GM21381 (cell line): ENCODE measurements at regions not wholly inside any gene's neighbourhood (a gene's known extent, or its start where the extent isn't known, plus 50 kb on each side); places are given as distances from the start of the nearest gene placed in this dataset.

Experiments
- ATAC-seq: cut with Tn5 transposase; IDR thresholded peaks from one replicate; pipeline ENCODE4 v1.9.1; 2021; ENCODE audit warnings: mild to moderate bottlenecking, moderate library complexity; ENCODE audit not compliant: unreplicated experiment

DNA sequence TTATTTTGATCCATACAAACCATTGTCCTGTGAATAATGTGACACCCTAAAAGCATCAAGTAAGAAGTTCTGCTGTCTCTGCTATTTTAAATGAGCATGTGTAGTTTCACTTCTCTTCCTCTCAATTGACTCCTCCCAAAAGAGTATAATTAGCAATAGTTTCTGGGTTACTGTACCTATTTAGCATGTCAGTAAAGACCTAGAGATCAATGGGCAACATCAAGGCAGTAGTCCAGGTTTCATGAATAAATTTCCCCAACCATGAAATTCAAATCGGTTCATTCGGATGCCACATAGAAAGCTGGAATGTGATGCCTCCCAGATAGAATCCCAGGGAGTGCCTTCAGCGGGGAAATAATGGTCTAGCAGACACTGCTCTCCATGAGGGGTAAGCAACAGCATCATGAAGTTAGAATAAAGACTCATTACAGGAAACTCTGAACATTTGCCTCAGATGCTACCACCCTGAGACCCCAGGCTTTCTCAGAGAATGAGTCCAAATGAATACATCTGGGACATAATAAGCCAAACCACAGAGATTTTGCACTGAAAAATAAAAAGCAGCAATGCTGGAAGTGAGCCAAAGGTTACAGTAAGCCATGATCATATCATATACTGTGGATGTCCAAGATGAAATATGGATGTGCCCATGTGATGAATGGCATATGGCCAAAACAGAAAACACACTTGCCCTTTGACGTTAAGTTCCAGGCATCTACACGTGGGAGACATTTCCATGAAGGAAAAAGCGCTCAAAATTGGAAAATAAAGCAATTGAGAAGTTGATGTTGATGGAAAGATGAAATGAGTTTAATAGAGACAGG is 1107.0 kb upstream of the SEMA6A start:
- no peak for ATAC-seq

DNA sequence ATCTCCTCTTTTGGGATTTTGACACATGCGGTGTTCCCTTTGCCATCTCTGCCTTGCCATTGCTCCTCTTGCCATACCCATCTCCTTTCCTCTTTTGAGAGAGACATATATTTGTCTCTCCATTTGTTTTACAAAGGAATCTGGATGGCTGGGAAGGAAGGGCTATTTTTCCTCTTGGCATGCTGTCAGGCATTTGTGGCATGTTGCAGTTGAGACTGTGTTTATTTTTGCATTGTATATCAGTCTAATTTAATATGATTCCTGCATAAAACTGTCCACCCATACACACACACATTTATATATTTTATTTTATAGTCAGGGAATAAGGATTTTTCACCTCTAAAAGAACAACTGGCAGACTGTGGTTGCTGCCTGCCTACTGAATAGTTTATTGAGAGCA is 1105.8 kb upstream of the SEMA6A start:
- ATAC-seq: no peak

DNA sequence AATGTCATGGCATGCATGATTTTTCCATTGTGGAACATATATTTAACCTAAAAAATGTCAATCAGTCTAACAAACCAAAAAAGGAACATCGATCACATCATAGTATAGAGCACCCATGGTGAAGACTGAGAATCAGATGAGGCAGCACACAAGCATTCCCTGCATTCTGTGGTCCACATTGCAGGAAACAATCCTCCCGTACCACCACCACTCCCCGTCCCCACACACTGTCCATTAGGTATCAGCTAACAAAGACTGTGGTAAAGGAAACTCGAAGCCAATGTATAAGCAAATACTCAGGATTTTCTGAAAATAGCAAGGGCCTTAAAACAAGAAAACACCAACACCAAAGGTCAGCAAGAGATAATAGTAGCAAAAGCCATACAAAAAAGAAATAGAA is 1104.4 kb upstream of the SEMA6A start:
- no peak for ATAC-seq

DNA sequence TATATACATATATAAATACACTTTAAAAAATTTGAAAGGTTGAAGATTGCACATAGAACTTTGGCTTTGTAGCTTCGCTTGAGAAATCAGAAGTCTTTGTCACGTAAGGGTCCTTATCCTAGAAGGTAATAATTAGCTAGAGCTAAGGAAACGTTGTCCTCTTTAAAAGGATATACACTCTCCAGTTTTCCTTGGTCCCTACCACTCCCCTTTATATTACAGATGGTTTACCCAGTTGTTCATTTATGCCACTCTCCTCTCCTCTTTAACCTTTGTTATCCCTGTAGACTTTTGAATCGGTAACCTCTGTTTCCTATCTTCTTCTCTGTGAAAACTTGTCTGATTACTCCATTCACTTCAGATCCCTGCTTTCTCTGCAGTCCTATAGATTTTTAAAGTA is 1101.0 kb upstream of the SEMA6A start:
- ATAC-seq: no peak

DNA sequence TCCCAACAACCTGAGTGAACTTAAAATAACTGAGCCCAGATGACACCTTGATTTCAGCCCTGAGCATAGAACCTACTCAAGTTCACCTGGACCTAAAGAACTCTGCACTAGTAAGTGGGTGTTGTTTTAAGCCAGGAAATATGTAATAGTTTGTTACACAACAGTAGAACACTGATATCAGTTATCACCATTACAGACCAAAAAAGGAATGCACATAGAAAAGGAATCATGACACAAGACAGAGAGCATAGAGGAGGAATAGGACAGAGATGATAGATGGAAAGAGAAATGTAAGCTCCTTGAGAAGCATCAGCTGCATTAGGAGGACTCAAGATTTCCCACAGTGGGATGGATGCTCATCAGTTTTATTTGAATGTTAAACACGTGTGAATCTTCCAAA is 1096.9 kb upstream of the SEMA6A start:
- ATAC-seq: no peak

DNA sequence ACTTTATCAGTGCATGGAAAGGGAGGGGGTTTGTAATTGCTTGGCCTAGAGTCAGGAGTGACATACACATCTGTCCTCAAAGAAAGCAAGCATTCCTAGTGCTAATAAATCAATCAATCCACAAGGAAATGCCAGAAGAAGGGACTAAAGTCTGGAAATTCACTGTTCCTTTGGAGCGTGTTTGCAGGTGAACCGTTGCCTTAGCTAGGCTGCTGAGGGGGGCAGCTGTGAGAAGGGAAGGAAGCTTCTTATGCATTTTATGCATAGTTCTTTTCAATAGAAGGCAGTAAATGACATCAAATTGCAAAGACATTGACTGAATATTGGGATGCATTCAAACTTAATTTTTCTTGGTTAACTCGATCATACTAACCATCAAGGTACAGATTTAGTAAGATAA is 1092.5 kb upstream of the SEMA6A start:
- ATAC-seq: no peak

DNA sequence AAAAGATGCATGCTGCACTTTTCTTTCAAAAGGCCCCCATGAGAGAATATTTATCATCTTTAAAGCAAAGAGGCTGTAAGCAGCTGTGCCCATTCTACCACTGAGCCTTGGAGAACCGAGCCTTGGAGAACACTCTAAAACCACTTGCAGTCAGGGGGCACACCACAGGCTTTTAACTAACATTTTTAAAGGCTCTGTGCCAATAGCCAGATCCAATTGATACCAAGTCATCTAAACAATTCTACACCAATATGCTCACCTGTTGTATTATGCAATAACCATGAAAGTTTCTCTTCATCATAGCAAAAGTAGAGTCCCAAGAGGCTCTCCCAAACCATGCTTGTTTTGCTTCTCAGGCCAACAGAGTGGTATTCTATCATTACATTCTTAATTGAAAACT is 1090.5 kb upstream of the SEMA6A start:
- ATAC-seq: no peak

DNA sequence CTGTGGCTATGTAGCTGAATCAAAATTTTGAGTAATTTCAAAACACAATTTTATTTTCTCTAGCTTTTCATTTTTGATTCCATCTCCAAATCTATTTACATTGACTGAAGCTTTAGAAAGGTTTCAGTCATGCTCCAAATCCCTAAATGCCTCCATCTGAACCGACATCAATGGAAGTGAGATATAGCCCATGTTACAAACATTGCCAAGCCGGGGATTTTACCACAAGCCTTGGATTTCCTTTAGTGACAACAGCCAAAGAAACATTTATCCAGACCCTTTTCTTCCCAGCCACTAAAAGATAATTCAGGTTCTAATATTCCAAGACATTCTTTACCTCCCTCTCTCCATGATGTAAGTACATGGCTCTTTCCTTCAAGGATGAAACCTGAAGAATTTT is 1087.7 kb upstream of the SEMA6A start:
- no peak for ATAC-seq

- no peak for ATAC-seq
Observed at GRCh38 chr5:117657541-117657940, 1082.9 kb upstream of the SEMA6A start.

GRCh38 chr5:117652958-117653280 is 1078.3 kb upstream of the SEMA6A start:
- no peak for ATAC-seq

- ATAC-seq: no peak
Observed at GRCh38 chr5:117652036-117652957, 1077.7 kb upstream of the SEMA6A start.

GRCh38 chr5:117649821-117650220 is 1075.2 kb upstream of the SEMA6A start:
- ATAC-seq: no peak

DNA sequence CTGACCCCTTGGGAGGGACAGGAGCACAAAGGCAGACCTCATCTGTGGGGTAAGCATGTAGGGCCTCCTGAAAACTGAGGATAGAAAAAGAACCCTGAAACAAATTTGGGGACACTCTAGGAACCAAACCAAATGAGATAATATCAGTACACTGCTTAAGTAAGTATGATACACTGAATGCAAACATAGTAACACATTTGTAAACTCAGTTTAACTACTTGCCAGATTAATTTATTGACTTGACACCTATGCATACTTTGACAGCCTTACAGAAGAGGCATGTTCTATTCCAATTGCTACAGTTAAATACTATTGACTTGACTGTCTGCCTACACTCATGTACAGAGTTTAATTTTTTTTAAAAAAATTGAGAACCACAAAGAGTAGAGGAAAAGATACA is 1070.8 kb upstream of the SEMA6A start:
- ATAC-seq: no peak

GRCh38 chr5:117638581-117638980 is 1064.0 kb upstream of the SEMA6A start:
- no peak for ATAC-seq

GRCh38 chr5:117633093-117633492 is 1058.5 kb upstream of the SEMA6A start:
- no peak for ATAC-seq

DNA sequence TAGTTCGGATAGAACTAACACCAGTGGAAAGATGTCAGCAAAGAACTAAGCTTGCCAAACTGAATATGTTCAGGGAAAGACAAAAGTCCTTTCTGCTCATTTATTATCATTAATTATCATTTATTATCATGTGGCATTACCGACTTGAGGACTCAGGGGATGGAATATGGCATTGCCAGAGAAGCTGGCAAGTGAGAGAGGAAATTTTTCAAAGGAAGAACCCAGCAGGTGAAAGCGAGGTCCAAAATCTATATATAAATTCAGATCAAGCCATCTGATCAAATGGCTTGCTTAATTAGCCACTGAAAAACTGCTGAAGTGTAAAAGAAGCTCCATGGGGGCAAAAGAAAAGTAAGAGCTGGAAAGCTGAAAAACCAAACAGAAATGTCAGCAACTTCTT is 1049.6 kb upstream of the SEMA6A start:
- ATAC-seq: no peak

- no peak for ATAC-seq
Observed at GRCh38 chr5:117623042-117623805, 1048.6 kb upstream of the SEMA6A start.

GRCh38 chr5:117621921-117622320 is 1047.3 kb upstream of the SEMA6A start:
- ATAC-seq: no peak

DNA sequence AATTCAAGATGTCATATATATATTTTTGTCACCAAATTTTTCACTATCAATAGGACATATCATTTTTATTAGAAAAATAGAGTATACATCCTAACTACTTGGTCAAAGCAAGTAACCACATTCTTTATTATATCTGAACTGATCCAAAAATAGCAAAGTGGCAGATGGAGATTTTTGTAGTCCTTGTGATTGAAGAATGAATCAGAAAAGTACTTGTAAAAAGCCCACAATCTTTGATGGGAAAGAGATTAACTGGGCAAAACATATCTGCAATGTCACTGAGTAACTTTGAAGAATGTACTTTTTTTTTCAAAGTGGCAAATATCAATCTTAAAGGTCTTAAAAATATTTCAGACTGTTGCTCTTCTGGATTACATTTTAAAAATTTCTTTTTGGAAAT is 1040.6 kb upstream of the SEMA6A start:
- ATAC-seq: no peak

GRCh38 chr5:117614408-117614807 is 1039.8 kb upstream of the SEMA6A start:
- ATAC-seq: no peak

DNA sequence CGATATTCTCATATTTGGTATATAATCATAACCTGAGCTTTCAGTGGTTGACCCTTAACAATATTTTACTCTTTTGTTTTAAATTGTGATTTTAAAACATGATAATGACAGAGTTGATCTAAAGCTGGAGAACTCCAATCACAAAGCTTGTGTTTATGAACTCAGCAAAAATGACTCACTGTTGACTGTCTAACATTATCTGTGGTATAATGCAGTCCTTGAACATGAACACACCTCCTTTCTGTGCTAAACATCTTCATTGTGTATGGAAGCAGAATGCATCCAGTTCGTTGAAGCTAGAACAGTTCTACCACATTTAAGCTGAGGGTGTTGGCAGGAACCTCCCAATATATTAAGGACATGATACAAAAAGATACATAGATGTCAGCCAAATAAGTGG is 1030.2 kb upstream of the SEMA6A start:
- ATAC-seq: no peak
